Gastroesophageal sphincter (tissue), 4 donors: ENCODE measurements at regions not wholly inside any gene's neighbourhood (a gene's known extent, or its start where the extent isn't known, plus 50 kb on each side); places are given as distances from the start of the nearest gene placed in this dataset.

Experiments
- ATAC-seq: fragments of 150-250 bp; one replicate; pipeline ENCODE4 v1.9.1; 2016; ENCODE audit warnings: mild to moderate bottlenecking, moderate library complexity
- H3K27ac ChIP-seq, 4 donors: fragments of 200-600 bp; sonication (generic) in 3 of 4; 1 replicate in 3 of 4; 2 replicates in 1 of 4; pipeline ENCODE4 v1.5.1; 2016 to 2019
- H3K27me3 ChIP-seq: fragments of 200-600 bp; sonication (generic); one replicate; pipeline ENCODE4 v1.5.1; 2019
- H3K36me3 ChIP-seq, 2 donors: fragments of 200-600 bp; sonication (generic); one replicate each; pipeline ENCODE4 v1.5.1; 2019; ENCODE audit warnings: control low read depth in 1 of 2
- H3K4me1 ChIP-seq, 3 donors: fragments of 200-600 bp; sonication (generic); 1 replicate in 2 of 3; 2 replicates in 1 of 3; pipeline ENCODE4 v1.5.1; 2016 to 2019; ENCODE audit warnings: control low read depth in 2 of 3
- H3K4me3 ChIP-seq, 2 donors: fragments of 200-600 bp; sonication (generic); one replicate each; pipeline ENCODE4 v1.5.1; 2019; ENCODE audit warnings: mild to moderate bottlenecking in 1 of 2, moderate library complexity in 1 of 2
- H3K9me3 ChIP-seq, 3 donors: fragments of 200-600 bp; sonication (generic); one replicate each; pipeline ENCODE4 v1.5.1; 2017 to 2019; ENCODE audit warnings: control low read depth in 2 of 3
- CTCF ChIP-seq, 4 experiments: fragments of 200-600 bp in 2 of 4; fragments of 450-650 bp in 2 of 4; sonication (generic) in 1 of 4; IDR thresholded peaks; one replicate each; pipeline ENCODE4 v1.5.1; 2017 to 2019; ENCODE audit warnings: antibody characterized with exemption in 4 of 4, mild to moderate bottlenecking in 2 of 4, moderate library complexity in 2 of 4
- EP300 ChIP-seq: sonication (generic); formaldehyde crosslinking; IDR thresholded peaks from one replicate; pipeline ENCODE4 v1.6.1; 2017; ENCODE audit warnings: antibody characterized with exemption, mild to moderate bottlenecking
- POLR2A ChIP-seq, 2 donors: fragments of 450-650 bp; IDR thresholded peaks; one replicate each; pipeline ENCODE4 v1.6.1; 2017; ENCODE audit warnings: antibody characterized with exemption in 2 of 2, mild to moderate bottlenecking in 2 of 2, moderate library complexity in 1 of 2
- POLR2AphosphoS5 ChIP-seq: sonication (generic); formaldehyde crosslinking; IDR thresholded peaks from one replicate; pipeline ENCODE4 v1.6.1; 2017; ENCODE audit warnings: antibody characterized with exemption
- WGBS, 2 donors: methylation state at CpG; one replicate each; pipeline ENCODE4 v1.1.5; 2018; ENCODE audit warnings: low coverage in 1 of 2; 5-methylcytosine and 5-hydroxymethylcytosine counted together

GRCh38 chr16:85206472-85207356 lies 94.4 kb upstream of the CIBAR2 start:
- H3K27ac ChIP-seq: peak overlapping the region; percentile 40 to 79 (median 74)
- TF ChIP-seq CTCF (IDR thresholded peaks at IDR 0.05): no peak
- TF ChIP-seq POLR2AphosphoS5: peak; percentile 90
- TF ChIP-seq POLR2A (IDR thresholded peaks at IDR 0.05): no peak
- WGBS, 2 donors: 0% methylated on average over 2 of the region's 31 CpGs; no CpG with 5 or more reads in 1 of the 2 donors
- peak; percentile 78 for ATAC-seq
- H3K4me3 ChIP-seq: peak overlapping the region in 1 of 2 donors; percentile 28
- H3K9me3 ChIP-seq: no peaks in the 10 kb centered on the region
- H3K36me3 ChIP-seq: no peaks in the 10 kb centered on the region
- no peaks in the 10 kb centered on the region for H3K27me3 ChIP-seq
- H3K4me1 ChIP-seq: peaks cover 14 to 100% (median 39%) of the 10 kb centered on the region in 3 donors

GRCh38 chr16:85207357-85207921 lies 95.2 kb upstream of the CIBAR2 start:
- peaks cover 9 to 100% (median 33%) of the 10 kb centered on the region in 3 donors for H3K4me1 ChIP-seq

GRCh38 chr16:85208181-85208580 lies 95.9 kb upstream of the CIBAR2 start:
- ATAC-seq: no peak
- TF ChIP-seq EP300: no peak
- no peak for TF ChIP-seq POLR2AphosphoS5
- TF ChIP-seq POLR2A (IDR thresholded peaks at IDR 0.05): no peak
- no peak for TF ChIP-seq CTCF (IDR thresholded peaks at IDR 0.05)
- H3K9me3 ChIP-seq: no peaks in the 10 kb centered on the region
- 98% methylated on average over 12 of the region's 17 CpGs; no CpG with 5 or more reads in 1 of the 2 donors for WGBS, 2 donors
- no peak overlapping the region for H3K4me3 ChIP-seq
- H3K36me3 ChIP-seq: no peaks in the 10 kb centered on the region
- no peaks in the 10 kb centered on the region for H3K27me3 ChIP-seq
- peaks cover 7 to 100% (median 30%) of the 10 kb centered on the region in 3 donors for H3K4me1 ChIP-seq
- H3K27ac ChIP-seq: peak overlapping the region in 1 of 4 donors; percentile 79

More at GRCh38 chr16:85207357-85207921, 95.2 kb upstream of the CIBAR2 start:
- Histone ChIP-seq H3K27me3 (no peaks in the 10 kb centered on the region), H3K27ac (peak overlapping the region; percentile 40 to 79 (median 74)), H3K9me3 (no peaks in the 10 kb centered on the region), H3K36me3 (no peaks in the 10 kb centered on the region), H3K4me3 (no peak overlapping the region)
- TF ChIP-seq POLR2A (IDR thresholded peaks at IDR 0.05) (no peak), CTCF (IDR thresholded peaks at IDR 0.05) (no peak), POLR2AphosphoS5 (no peak), EP300 (no peak)
- ATAC-seq: no peak
- no CpG with 5 or more reads among the region's 24 CpGs for WGBS, 2 donors

GRCh38 chr16:85208643-85209520 lies 96.6 kb upstream of the CIBAR2 start:
- Histone ChIP-seq H3K36me3 (no peaks in the 10 kb centered on the region), H3K27me3 (no peaks in the 10 kb centered on the region), H3K4me1 (peaks cover 7 to 100% (median 29%) of the 10 kb centered on the region in 3 donors), H3K9me3 (no peaks in the 10 kb centered on the region), H3K4me3 (no peak overlapping the region), H3K27ac (peak overlapping the region in 1 of 4 donors; percentile 20)
- 88 to 90% methylated on average over 20 to 21 of the region's 38 CpGs for WGBS, 2 donors
- ATAC-seq: no peak
- TF ChIP-seq POLR2AphosphoS5 (no peak), POLR2A (IDR thresholded peaks at IDR 0.05) (no peak), CTCF (IDR thresholded peaks at IDR 0.05) (no peak), EP300 (no peak)
